ENCODE measurements at regions not wholly inside any gene's neighbourhood (a gene's known extent, or its start where the extent isn't known, plus 50 kb on each side); places are given as distances from the start of the nearest gene placed in this dataset.

GRCh38 chr10:107919626-107920235 is 755.2 kb upstream of the SORCS1 start:
- TF ChIP-seq SPI1 (IDR thresholded peaks at IDR 0.05; ENCODE audit: low read depth, low read length) (no peak), POLR2AphosphoS5 (IDR thresholded peaks at IDR 0.05; ENCODE audit: low read depth, low read length) (no peak), POLR2A (IDR thresholded peaks at IDR 0.05; ENCODE audit: low read depth, low read length) (no peak), POU2F2 (IDR thresholded peaks at IDR 0.05; ENCODE audit: low read depth, low read length) (no peak), TAF1 (IDR thresholded peaks at IDR 0.05; ENCODE audit: low read depth, low read length) (no peak), PAX5 (IDR thresholded peaks at IDR 0.05; ENCODE audit: insufficient read depth, low read length, severe bottlenecking) (no peak)
- DNase-seq (ENCODE audit: insufficient read length, low spot score) (no peak), FAIRE-seq (no peak)

DNA sequence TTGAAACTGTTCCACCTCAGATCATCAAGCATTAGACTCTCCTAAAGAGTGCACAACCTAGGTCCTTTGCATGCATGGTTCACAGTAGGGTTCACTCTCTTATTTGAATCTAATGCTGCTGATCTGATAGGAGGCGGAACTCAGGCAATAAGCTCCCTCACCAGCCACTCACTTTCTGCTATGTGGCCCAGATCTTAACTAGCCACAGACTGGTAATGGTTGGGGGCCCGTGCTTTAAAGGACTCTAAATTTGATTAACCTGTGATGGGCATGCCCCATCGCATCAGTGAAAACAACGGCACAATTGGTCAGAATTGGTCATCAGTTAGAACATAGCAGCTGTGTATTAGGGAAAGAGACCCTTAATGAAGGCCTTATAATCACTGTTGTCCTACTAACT is 753.7 kb upstream of the SORCS1 start:
- TF ChIP-seq TAF1 (IDR thresholded peaks at IDR 0.05; ENCODE audit: low read depth, low read length) (no peak), PAX5 (IDR thresholded peaks at IDR 0.05; ENCODE audit: insufficient read depth, low read length, severe bottlenecking) (no peak), POLR2A (IDR thresholded peaks at IDR 0.05; ENCODE audit: low read depth, low read length) (no peak), SPI1 (IDR thresholded peaks at IDR 0.05; ENCODE audit: low read depth, low read length) (no peak), POU2F2 (IDR thresholded peaks at IDR 0.05; ENCODE audit: low read depth, low read length) (no peak), POLR2AphosphoS5 (IDR thresholded peaks at IDR 0.05; ENCODE audit: low read depth, low read length) (no peak)
- no peak for DNase-seq (ENCODE audit: insufficient read length, low spot score)
- no peak for FAIRE-seq

- FAIRE-seq (no peak), DNase-seq (ENCODE audit: insufficient read length, low spot score) (no peak)
- TF ChIP-seq PAX5 (IDR thresholded peaks at IDR 0.05; ENCODE audit: insufficient read depth, low read length, severe bottlenecking) (no peak), POU2F2 (IDR thresholded peaks at IDR 0.05; ENCODE audit: low read depth, low read length) (no peak), POLR2A (IDR thresholded peaks at IDR 0.05; ENCODE audit: low read depth, low read length) (no peak), TAF1 (IDR thresholded peaks at IDR 0.05; ENCODE audit: low read depth, low read length) (no peak), SPI1 (IDR thresholded peaks at IDR 0.05; ENCODE audit: low read depth, low read length) (no peak), POLR2AphosphoS5 (IDR thresholded peaks at IDR 0.05; ENCODE audit: low read depth, low read length) (no peak)
Observed at GRCh38 chr10:107915215-107915610, 750.7 kb upstream of the SORCS1 start.

DNA sequence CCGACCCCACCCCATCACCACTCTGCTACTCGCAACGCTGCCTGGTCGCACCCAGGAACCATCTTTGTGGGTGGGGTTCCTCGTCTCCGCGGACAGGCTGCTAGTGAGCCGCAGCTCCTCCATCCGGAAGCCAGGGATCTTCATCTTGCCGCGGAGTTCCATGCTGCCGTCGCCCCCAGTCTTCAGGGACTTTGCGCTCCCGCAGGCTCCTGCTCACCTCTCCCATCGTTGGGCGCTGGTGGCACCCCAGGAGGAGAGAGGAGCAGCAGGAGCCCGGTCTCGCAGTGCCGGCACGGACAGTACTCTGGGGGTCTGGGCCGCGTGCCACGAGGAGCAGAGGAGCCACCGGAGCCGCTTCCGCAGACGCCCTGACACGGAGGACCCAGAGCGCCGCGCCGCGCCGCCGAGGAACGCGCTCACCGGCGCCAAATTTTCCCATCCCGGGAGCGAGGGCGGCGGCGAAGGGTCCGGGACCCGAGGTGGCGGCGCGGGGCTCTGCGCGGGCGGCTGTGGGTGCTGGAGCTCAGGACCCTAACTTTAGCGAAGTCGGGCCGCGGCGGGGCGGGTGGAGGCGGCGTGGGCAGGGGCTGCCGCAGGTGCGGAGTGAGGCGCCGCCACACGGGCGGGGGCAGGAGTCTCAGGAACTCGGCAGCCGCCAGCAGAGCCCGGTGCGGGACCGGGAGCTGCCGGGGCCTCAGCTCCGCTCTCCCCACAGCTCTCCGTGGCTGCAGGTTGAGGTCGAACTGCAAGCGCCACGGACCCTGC is 750.1 kb upstream of the SORCS1 start:
- FAIRE-seq (no peak), DNase-seq (ENCODE audit: insufficient read length, low spot score) (no peak)
- TF ChIP-seq POLR2A (IDR thresholded peaks at IDR 0.05; ENCODE audit: low read depth, low read length) (no peak), SPI1 (IDR thresholded peaks at IDR 0.05; ENCODE audit: low read depth, low read length) (no peak)

- no peak for DNase-seq (ENCODE audit: insufficient read length, low spot score)
- TF ChIP-seq PAX5 (IDR thresholded peaks at IDR 0.05; ENCODE audit: insufficient read depth, low read length, severe bottlenecking) (no peak), SPI1 (IDR thresholded peaks at IDR 0.05; ENCODE audit: low read depth, low read length) (no peak), POU2F2 (IDR thresholded peaks at IDR 0.05; ENCODE audit: low read depth, low read length) (no peak)
- FAIRE-seq: no peak
Observed at GRCh38 chr10:107913317-107914294, 749.1 kb upstream of the SORCS1 start.

GRCh38 chr10:107901076-107901475 is 736.6 kb upstream of the SORCS1 start:
- no peak for FAIRE-seq
- no peak for TF ChIP-seq SPI1 (IDR thresholded peaks at IDR 0.05; ENCODE audit: low read depth, low read length)
- no peak for TF ChIP-seq TAF1 (IDR thresholded peaks at IDR 0.05; ENCODE audit: low read depth, low read length)
- no peak for TF ChIP-seq POLR2AphosphoS5 (IDR thresholded peaks at IDR 0.05; ENCODE audit: low read depth, low read length)
- no peak for TF ChIP-seq PAX5 (IDR thresholded peaks at IDR 0.05; ENCODE audit: insufficient read depth, low read length, severe bottlenecking)
- no peak for TF ChIP-seq POU2F2 (IDR thresholded peaks at IDR 0.05; ENCODE audit: low read depth, low read length)
- no peak for TF ChIP-seq POLR2A (IDR thresholded peaks at IDR 0.05; ENCODE audit: low read depth, low read length)
- DNase-seq (ENCODE audit: insufficient read length, low spot score): no peak

DNA sequence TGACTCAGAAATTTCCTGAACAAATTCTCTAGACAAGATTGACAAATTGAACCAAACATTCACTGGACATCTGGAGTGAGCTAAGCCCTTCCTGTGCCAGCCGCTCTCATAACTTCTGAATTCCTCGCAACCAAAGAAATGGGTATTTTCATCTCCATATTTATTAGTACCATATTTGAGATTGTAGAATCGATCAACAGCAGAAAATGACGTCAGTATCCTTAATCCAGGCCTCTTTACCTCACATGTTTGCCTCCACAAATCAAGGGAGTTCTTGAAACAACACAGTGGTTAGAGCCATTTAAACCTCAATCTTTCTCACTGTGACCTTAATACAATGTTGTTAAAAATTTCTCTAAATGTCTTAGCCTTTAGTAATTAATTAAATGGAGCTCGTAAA is 735.6 kb upstream of the SORCS1 start:
- DNase-seq (ENCODE audit: insufficient read length, low spot score) (no peak), FAIRE-seq (no peak)
- TF ChIP-seq POLR2AphosphoS5 (IDR thresholded peaks at IDR 0.05; ENCODE audit: low read depth, low read length) (no peak), TAF1 (IDR thresholded peaks at IDR 0.05; ENCODE audit: low read depth, low read length) (no peak), SPI1 (IDR thresholded peaks at IDR 0.05; ENCODE audit: low read depth, low read length) (no peak), POLR2A (IDR thresholded peaks at IDR 0.05; ENCODE audit: low read depth, low read length) (no peak), PAX5 (IDR thresholded peaks at IDR 0.05; ENCODE audit: insufficient read depth, low read length, severe bottlenecking) (no peak), POU2F2 (IDR thresholded peaks at IDR 0.05; ENCODE audit: low read depth, low read length) (no peak)

DNA sequence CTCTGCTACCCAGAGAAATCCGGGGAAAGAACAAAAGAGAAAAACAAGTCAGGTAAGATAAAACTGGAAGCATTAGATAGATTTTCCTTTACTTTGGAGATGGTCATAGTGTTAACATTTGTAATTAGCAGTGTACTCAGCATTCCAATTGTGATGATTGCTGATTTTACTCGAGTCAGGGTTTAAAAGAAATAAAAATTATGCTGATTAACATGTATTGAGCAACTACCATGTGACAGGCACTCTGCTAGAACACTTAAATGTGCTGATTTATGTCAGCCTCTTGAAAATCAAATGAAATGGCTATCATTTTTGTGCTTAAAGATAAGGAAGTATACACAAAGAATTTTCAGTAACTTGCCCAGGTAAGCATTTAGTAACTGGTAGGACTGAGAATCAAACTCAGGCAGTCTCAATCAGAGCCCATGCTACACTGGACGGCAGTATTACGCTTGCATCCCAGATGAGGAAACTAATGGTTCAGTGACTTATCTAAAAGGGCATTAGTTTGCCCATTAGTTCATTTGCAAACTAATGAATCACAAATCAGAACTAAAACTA is 735.1 kb upstream of the SORCS1 start:
- FAIRE-seq (no peak), DNase-seq (ENCODE audit: insufficient read length, low spot score) (no peak)
- TF ChIP-seq SPI1 (IDR thresholded peaks at IDR 0.05; ENCODE audit: low read depth, low read length) (no peak), POLR2A (IDR thresholded peaks at IDR 0.05; ENCODE audit: low read depth, low read length) (no peak), PAX5 (IDR thresholded peaks at IDR 0.05; ENCODE audit: insufficient read depth, low read length, severe bottlenecking) (no peak), POLR2AphosphoS5 (IDR thresholded peaks at IDR 0.05; ENCODE audit: low read depth, low read length) (no peak), POU2F2 (IDR thresholded peaks at IDR 0.05; ENCODE audit: low read depth, low read length) (no peak), TAF1 (IDR thresholded peaks at IDR 0.05; ENCODE audit: low read depth, low read length) (no peak)

- FAIRE-seq (no peak), DNase-seq (ENCODE audit: insufficient read length, low spot score) (no peak)
- TF ChIP-seq SPI1 (IDR thresholded peaks at IDR 0.05; ENCODE audit: low read depth, low read length) (no peak), TAF1 (IDR thresholded peaks at IDR 0.05; ENCODE audit: low read depth, low read length) (no peak), PAX5 (IDR thresholded peaks at IDR 0.05; ENCODE audit: insufficient read depth, low read length, severe bottlenecking) (no peak), POU2F2 (IDR thresholded peaks at IDR 0.05; ENCODE audit: low read depth, low read length) (no peak), POLR2AphosphoS5 (IDR thresholded peaks at IDR 0.05; ENCODE audit: low read depth, low read length) (no peak), POLR2A (IDR thresholded peaks at IDR 0.05; ENCODE audit: low read depth, low read length) (no peak)
Observed at GRCh38 chr10:107899075-107899474, 734.6 kb upstream of the SORCS1 start.
